ENCODE measurements at regions not wholly inside any gene's neighbourhood (a gene's known extent, or its start where the extent isn't known, plus 50 kb on each side); places are given as distances from the start of the nearest gene placed in this dataset.

DNA sequence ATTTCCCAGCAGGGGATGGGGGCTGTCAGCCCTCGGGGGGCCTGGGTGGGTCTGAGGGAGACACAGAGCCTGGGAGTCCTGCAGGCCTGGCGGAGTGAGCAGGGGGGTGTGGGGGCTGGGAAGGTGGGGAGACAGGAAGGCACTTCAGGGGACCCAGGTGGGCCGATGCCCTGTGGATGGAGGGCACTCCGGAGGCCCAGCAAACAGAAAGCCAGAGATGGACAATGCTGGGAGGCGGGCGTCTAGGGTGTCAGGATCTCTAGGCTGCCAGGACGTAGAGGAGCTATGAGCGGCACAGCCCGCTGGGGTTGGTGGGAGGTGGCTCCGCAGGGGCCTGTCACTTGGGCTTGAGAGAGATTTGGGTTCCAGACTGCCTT is 87.6 kb upstream of the COL5A1 start:
- no peak overlapping the region for H3K4me3 ChIP-seq (ENCODE audit: low read length)
- no peaks in the 10 kb centered on the region for H3K36me3 ChIP-seq (ENCODE audit: control insufficient read depth, insufficient read depth, low read length)
- H3K27me3 ChIP-seq (ENCODE audit: control insufficient read depth, insufficient read depth, low read length, poor library complexity, severe bottlenecking) = no peaks in the 10 kb centered on the region
- no peak overlapping the region for H3K27ac Mint-ChIP-seq
- H3K9me3 ChIP-seq (ENCODE audit: control insufficient read depth, low read length) = no peaks in the 10 kb centered on the region
- TF ChIP-seq, protein P1, sequence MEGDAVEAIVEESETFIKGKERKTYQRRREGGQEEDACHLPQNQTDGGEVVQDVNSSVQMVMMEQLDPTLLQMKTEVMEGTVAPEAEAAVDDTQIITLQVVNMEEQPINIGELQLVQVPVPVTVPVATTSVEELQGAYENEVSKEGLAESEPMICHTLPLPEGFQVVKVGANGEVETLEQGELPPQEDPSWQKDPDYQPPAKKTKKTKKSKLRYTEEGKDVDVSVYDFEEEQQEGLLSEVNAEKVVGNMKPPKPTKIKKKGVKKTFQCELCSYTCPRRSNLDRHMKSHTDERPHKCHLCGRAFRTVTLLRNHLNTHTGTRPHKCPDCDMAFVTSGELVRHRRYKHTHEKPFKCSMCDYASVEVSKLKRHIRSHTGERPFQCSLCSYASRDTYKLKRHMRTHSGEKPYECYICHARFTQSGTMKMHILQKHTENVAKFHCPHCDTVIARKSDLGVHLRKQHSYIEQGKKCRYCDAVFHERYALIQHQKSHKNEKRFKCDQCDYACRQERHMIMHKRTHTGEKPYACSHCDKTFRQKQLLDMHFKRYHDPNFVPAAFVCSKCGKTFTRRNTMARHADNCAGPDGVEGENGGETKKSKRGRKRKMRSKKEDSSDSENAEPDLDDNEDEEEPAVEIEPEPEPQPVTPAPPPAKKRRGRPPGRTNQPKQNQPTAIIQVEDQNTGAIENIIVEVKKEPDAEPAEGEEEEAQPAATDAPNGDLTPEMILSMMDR (conservative IDR thresholded peaks at IDR 0.05) = no peak
- H3K4me1 ChIP-seq (ENCODE audit: control insufficient read depth, insufficient read depth, low read length) = no peaks in the 10 kb centered on the region
- no peak for DNase-seq
- H3K9ac ChIP-seq (ENCODE audit: extremely low read depth, low read length, poor library complexity, severe bottlenecking) = no peak overlapping the region
- H3K9me3 Mint-ChIP-seq = peaks cover 7% of the 10 kb centered on the region
- H3K36me3 Mint-ChIP-seq (ENCODE audit: low read depth) = no peaks in the 10 kb centered on the region
- no peak overlapping the region for H3K4me3 Mint-ChIP-seq
- 84 to 90% methylated on average over 2 to 10 of the region's 10 CpGs for WGBS, 2 experiments (ENCODE audit: insufficient coverage in 1 of 2, insufficient read length in 1 of 2)
- no peaks in the 10 kb centered on the region for H3K27me3 Mint-ChIP-seq (ENCODE audit: insufficient read depth)
- H3K27ac ChIP-seq (ENCODE audit: low read depth, low read length) = no peak overlapping the region
- no peaks in the 10 kb centered on the region for H3K4me1 Mint-ChIP-seq

DNA sequence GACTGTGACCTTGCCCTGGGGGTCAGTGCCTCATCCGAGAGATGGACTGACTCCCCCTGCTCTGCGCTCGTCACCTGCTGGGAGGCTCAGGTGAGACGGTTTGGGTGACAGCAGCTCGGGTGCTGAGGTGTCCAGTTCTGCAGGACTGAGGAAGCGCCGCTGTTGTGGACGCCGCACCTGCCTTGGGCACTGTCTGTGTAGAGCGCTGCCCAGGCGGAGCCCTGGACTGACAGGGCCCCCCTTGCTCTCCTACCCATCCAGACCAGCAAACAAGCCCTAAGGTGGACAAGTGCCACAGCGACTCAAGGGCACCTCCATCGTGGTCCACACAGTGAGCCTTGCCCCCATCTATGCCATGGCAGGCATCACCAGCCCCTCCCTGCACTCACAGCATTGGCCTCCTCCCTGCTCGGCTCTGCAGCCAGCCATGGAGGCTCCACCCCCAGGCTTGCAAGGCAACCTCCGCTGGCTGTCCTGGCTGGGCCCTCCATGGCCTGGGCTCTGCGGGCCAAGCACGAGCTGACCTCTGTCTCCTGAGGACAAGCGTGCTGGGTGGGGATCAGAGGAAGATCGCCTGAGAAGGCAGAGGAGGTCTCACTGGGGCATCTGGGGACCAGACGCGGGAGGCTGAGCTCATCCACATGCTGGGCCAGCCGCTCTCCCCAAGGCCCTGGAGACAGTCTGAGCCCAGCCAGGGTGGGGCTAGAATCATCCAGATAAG is 87.1 kb upstream of the COL5A1 start:
- H3K27me3 Mint-ChIP-seq (ENCODE audit: insufficient read depth) = no peaks in the 10 kb centered on the region
- Histone ChIP-seq H3K27ac (ENCODE audit: low read depth, low read length) (no peak overlapping the region), H3K4me3 (ENCODE audit: low read length) (no peak overlapping the region), H3K9ac (ENCODE audit: extremely low read depth, low read length, poor library complexity, severe bottlenecking) (no peak overlapping the region), H3K4me1 (ENCODE audit: control insufficient read depth, insufficient read depth, low read length) (no peaks in the 10 kb centered on the region), H3K9me3 (ENCODE audit: control insufficient read depth, low read length) (no peaks in the 10 kb centered on the region), H3K27me3 (ENCODE audit: control insufficient read depth, insufficient read depth, low read length, poor library complexity, severe bottlenecking) (no peaks in the 10 kb centered on the region), H3K36me3 (ENCODE audit: control insufficient read depth, insufficient read depth, low read length) (no peaks in the 10 kb centered on the region)
- DNase-seq = peak; percentile 71
- no peaks in the 10 kb centered on the region for H3K36me3 Mint-ChIP-seq (ENCODE audit: low read depth)
- H3K9me3 Mint-ChIP-seq = peaks cover 5% of the 10 kb centered on the region
- WGBS, 2 experiments (ENCODE audit: insufficient coverage in 1 of 2, insufficient read length in 1 of 2) = 87 to 92% methylated on average over 13 to 22 of the region's 22 CpGs
- H3K4me1 Mint-ChIP-seq = no peaks in the 10 kb centered on the region
- TF ChIP-seq, protein P1 (conservative IDR thresholded peaks at IDR 0.05) = no peak
- H3K27ac Mint-ChIP-seq = no peak overlapping the region
- no peak overlapping the region for H3K4me3 Mint-ChIP-seq

DNA sequence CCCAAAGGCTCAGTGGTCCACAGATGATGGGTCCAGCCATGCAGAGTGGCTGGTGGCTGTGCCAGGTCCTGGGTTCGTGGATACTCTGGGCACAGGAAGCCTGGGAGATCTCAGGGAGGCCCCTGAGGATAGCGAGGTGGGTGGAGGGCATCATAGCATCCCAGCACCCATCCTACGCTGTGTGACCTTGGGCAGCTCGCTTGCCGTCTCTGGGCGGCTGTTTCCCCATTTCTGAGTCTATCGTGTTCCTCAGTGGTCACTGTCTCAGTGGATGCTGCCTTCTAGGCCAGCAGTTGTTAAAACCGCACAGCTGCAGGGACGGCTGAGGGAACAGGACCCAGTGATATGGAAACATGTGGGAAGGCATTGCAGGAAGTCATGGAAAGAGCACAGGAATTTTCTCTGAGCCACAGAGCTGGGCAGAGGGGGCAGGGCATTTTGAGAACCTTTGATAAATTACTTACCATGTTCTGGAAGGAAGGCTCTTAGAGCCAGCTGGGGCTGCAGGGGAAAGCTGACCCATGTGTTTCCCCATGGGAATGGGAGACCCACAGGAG is 86.4 kb upstream of the COL5A1 start:
- no peaks in the 10 kb centered on the region for H3K27me3 ChIP-seq (ENCODE audit: control insufficient read depth, insufficient read depth, low read length, poor library complexity, severe bottlenecking)
- H3K27ac ChIP-seq (ENCODE audit: low read depth, low read length) = no peak overlapping the region
- Mint-ChIP-seq H3K9me3 (peaks cover 4% of the 10 kb centered on the region), H3K27ac (no peak overlapping the region), H3K4me3 (no peak overlapping the region), H3K36me3 (ENCODE audit: low read depth) (no peaks in the 10 kb centered on the region), H3K27me3 (ENCODE audit: insufficient read depth) (no peaks in the 10 kb centered on the region), H3K4me1 (no peaks in the 10 kb centered on the region)
- 92 to 98% methylated on average over 8 to 9 of the region's 9 CpGs for WGBS, 2 experiments (ENCODE audit: insufficient coverage in 1 of 2, insufficient read length in 1 of 2)
- no peak overlapping the region for H3K9ac ChIP-seq (ENCODE audit: extremely low read depth, low read length, poor library complexity, severe bottlenecking)
- TF ChIP-seq, protein P1 (conservative IDR thresholded peaks at IDR 0.05) = no peak
- no peaks in the 10 kb centered on the region for H3K4me1 ChIP-seq (ENCODE audit: control insufficient read depth, insufficient read depth, low read length)
- peak; percentile 36 for DNase-seq
- H3K4me3 ChIP-seq (ENCODE audit: low read length) = no peak overlapping the region
- no peaks in the 10 kb centered on the region for H3K36me3 ChIP-seq (ENCODE audit: control insufficient read depth, insufficient read depth, low read length)
- H3K9me3 ChIP-seq (ENCODE audit: control insufficient read depth, low read length) = no peaks in the 10 kb centered on the region

All from endodermal cell (in vitro differentiated cells).